Right renal pelvis (tissue), 4 donors: ENCODE measurements at regions not wholly inside any gene's neighbourhood (a gene's known extent, or its start where the extent isn't known, plus 50 kb on each side); places are given as distances from the start of the nearest gene placed in this dataset.
"Not testable (repeated sequence)": the region's sequence is repeated elsewhere in the genome, so short reads cannot be mapped to it uniquely, and the experiment has no call there.

Experiments
- DNase-seq, 4 donors: peaks; one replicate each; pipeline ENCODE4 v3.0.0-alpha.2; 2013; ENCODE audit warnings: low read depth in 4 of 4, low spot score in 3 of 4, missing footprints in 1 of 4

DNA sequence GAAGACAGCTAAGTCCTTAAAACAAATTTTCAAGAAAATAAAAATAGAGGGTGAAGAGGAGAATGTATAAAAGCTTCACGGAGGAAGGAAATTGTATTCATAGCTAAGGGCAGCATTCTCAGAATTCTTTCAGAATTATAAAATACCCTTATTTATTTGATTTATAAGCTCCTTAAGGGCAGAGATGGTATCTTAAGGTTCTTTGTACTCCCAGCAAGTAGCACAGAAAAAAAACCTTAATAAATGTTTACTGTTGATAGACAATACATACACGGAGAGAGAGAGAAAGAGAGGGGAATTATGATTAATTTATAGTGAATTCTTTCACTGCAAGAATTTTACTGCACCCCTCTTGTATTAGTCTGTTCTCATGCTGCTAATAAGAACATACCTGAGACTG, 375.6 kb upstream of the CCDC54 start:
- DNase-seq = no peak

DNA sequence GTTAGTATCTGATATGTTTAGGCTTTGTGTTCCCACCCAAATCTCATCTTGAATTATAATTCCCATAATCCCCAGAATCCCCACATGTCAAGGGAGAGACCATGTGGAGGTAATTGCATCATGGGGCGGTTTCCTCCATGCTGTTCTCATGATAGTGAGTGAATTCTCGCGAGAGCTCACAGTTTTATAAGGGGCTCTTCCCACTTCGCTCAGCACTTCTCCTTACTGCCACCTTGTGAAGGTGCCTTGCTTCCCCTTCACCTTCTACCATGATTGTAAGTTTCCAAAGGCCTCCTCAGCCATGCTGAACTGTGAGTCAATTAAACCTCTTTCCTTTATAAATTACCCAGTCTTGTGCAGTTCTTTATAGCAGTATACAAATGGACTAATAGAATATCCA, 371.9 kb upstream of the CCDC54 start:
- not testable (repeated sequence) for DNase-seq

DNA sequence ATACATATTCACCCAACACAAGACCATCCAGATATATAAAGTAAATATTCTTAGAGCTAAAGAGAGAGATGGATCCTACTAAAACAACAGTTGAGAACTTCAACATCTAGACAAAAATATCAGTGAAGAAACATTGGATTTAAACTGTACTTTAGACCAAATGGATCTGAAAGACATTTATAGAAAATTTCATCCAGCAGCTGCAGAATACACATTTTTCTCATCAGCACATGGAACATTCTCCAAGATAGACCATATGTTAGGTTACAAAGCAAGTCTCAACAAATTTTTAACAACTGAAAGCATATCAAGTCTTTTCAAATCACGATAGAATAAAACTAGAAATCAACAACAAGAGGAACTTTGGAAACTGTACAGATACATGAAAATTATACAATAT, 369.0 kb upstream of the CCDC54 start:
- DNase-seq = no peak

DNA sequence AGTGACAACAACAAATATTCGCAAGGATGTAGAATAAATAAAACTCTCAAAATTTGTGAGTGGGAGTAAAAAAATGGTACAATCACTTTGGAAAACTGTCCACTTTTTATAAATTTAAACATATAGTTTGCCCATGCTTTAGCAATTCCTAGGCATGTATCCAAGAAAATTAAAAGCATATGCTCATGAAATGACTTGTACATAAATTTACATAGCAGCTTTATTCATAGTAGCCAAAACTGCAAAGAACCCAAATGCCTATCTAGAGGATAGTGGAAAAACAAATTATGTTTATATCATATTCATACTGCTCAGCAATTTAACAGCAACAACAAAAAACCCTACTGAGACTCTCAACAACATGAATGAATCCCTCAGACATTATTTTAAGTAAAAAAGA, 363.6 kb upstream of the CCDC54 start:
- no peak for DNase-seq

DNA sequence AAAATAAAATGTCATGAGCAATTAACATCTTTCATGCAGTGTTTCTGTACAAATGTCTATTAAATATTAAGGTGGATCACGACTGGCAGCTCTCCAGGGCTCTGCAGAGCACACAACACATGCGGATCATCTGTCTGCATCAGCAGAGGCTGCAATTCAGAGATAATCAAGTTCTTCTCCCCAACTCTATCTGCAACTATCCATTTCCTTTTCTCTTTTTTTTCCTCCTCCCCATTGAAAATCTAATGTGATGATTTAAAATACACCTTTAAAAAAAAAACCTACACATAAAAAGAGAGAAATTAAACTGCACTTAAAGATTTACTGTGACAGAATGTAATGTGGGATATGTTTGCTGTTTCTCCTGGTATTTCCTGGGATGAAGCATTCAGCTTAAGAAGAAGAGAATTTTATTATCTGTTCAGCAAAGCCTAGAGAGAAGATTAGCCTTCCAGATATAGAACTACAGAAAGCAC, 352.6 kb upstream of the CCDC54 start:
- DNase-seq = no peak

DNA sequence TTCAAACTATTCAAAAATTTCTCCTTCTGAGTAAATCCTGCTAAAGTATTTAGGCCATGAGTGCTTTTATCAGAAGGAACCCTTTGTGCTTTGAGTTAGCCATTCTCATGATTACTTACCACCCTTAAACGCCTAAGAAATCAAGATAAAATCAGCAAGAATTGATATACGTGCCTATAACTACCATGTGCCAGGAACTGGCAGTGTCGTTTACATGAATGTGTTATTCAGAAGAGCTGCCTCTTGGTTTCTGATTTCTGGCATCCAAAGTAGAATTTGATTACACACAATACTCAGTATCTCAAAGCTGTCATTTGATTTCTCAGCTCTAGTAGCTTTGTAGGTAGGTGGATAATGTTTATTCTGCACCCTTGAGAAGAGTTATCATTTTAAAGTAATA, 351.3 kb upstream of the CCDC54 start:
- no peak for DNase-seq

DNA sequence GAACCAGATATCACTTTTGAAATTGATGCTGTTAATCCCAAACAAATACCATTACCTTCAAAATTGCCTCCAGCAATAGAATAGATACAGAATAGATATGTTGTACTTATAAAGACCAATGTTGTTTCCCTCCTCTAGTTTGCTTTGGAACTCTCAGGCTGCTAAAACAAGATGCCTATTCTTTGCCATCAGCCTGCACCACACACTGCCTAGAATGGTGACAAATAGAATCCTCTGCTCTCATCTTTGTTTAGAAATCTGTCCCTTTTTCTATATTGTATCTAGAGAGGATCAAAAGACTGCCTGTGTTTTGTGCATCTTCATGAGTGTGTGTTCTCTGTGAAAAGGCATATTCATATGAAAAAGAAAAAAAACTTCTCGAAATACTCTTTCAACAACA, 349.2 kb upstream of the CCDC54 start:
- DNase-seq = no peak

DNA sequence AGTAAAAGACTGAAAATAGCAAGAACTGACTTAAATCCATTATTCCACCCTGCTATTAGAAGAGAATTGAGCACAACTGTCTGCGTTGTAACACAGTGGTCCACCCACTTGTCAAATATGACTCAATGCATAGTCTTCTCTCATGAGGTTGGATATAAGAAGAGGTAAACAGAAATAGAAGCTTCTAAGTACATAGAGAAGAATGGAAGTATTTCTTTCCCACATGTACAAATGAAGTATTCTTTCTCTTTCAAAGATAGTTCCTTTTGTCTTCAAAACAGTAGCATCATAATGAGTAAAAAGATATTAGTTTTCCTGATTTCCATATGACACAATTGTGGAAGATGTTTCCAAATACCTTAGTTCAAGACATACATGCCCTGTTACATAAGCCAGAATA, 348.6 kb upstream of the CCDC54 start:
- no peak for DNase-seq

DNA sequence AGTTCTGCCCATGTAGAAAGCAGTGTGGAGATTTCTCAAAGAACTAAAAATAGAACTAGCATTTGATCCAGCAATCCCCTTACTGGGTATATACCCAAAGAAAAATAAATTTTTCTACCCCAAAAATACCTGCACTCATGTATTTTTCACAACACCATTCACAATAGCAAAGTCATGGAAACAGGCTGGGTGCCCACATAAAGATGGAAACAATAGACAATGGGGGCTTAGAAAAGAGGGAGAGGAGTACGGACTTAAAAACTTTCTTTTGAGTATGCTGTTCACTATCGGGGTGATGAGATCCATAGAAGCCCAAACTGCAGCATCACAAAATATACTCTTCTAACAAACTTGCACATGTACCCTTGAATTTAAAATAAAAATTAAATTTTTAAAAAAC, 345.1 kb upstream of the CCDC54 start:
- no peak for DNase-seq

DNA sequence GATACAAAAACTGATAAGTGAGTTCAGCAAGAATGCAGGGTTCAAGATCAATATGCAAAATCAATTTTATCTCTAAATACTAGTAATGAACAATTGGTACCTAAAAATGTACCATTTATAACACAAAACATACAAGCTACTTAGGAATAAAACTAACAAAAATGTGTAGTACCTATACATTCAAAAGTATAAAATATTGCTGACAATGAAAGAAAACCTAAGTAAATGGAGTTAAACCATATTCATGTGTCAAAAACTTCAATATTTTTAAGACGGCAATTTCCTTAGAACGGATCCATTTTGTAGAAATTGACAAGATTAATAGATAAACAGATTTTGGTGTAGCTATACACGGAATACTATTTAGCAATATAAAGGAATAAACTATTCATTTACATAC, 343.1 kb upstream of the CCDC54 start:
- DNase-seq = no peak

DNA sequence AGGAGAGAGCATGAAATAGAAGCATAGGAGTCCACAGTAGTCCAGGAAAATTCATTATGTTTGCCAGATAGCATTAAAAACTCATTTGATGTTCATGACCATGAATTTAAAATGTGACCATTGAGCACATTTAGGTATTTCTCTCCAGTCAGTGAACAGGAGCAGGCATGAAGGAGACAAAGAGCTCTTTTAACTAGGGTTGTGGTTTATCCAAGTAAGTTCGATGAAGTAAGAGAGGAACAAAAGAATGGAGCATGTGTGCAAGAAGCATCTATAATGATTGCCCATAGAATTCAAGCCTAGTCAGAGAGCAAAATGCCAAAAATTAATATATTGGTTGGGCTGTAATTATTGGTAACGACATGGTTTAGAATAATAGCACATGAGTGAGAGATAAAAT, 342.1 kb upstream of the CCDC54 start:
- no peak for DNase-seq

DNA sequence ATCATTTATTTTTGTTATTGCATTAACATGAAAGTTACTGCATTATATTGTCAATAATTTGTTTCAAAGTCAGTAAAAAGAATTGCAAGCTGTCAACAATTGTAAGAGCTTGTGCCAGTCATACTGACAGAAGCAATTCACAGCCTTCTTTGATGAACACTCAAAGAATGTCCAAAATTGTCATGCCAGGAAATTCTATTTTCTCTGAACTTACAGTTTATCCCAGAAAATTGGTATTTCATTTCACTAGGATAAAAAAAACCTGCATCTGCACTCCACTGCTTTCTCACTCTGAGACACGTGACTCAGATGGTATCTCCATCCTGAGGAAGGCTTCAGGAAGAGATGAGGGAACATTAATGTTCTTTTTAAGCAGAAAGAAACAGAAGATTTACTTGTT, 332.6 kb upstream of the CCDC54 start:
- no peak for DNase-seq

DNA sequence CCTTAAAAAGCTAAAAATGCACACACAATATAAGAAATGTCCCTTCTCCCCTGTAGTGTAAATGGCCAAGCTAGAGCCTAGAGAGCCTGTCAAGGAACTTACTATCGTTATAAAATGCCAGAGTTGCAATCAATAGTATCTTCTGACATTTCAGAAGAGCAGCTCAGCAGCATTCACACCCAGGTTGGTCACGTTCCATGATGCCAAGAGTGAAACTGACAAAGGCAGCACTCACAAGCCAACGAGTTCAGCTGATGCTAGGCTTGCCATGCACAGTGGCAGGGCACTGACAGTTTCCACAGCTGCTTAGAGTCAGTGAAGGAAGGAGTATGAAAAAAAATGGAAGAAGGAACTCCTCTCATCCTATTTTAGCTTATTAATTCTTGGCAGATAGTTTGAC, 331.4 kb upstream of the CCDC54 start:
- no peak for DNase-seq

DNA sequence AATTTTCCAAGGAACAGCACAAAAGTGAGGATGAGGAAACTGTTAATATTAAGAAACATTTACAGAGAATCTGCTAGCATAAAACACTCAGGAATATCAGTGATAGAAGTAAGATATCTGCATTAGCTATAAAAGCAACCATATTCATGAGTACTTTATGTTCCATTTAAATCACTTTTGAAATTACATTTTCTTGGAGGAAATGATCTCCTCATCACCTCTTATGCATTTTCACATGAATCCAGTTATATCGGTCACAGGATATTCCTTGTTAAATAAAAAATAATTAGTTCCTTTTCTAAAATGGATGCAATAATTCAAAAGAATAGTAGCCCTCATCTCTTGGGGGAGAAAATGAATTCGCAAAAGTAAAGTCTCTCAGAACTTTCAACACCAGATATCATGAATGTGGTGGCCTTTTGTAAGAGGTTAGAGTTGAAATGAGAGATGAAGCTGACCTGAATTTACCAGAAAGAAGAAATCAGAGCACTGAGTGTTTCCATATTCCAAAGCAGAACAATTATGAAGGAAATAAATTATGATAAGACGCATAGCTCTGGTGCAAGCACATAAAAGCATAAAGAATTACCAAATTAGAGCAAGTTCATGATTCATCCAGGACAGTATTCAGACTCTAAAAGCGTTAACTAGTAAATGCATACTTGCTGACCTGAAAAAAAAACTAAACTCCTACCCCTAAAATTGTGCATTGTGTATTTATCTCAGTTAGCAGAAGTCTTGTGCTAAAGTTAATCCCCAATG, 321.9 kb upstream of the CCDC54 start:
- DNase-seq = no peak

DNA sequence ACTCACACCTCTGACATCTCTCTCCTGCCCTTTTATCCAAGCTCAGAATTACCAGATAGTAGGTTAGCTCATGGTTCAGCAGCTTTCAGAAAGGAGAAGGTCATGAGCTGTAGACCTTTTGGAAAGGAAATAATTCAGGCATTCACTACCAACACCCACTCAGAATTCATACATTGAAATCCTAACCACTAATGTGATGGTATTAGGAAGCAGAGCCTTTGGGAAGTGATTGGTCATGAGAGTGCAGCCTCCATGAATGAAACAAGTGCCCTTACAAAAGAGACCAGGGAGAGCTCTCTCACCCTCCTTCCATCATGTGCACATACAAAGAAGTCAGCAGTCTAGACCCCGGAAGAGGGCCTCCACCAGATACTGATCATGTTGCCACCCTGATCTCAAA, 315.8 kb upstream of the CCDC54 start:
- no peak for DNase-seq

DNA sequence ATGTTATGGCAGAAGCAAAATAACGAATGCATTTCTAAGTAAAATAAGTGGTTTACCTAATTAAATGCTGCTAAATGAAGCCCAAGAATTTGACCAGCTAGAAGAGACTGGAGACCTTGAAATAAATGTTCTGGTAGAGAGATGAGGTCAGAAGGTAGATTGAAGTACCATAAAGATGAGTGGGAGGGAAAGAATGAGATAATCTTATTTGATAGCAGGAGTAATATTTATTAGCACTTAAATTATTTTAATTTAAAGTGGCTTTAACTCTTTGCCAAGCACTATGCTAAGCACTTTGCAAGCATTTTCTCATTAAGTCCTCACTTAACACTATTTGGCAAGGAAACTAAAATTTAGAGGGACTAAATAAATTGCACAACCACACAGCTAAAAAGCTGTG, 314.9 kb upstream of the CCDC54 start:
- no peak for DNase-seq

DNA sequence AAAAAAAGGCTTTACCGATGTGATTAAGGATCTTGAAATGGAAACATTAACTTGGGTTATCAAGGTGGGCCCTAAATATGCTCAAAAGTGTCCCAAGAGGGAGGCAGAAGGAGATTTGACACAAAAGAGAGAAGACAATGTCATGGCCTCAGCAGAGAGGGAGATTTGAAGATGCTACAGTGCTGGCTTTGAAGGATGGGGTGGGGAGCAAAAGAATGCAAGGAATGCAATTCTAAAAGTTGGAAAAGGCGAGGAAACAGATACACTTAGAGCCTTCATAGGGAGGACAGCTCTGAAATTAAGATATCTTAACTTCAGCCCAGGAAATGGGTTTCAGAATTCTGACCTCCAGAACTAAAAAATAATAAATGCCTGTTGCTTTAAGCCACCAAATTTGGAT, 314.5 kb upstream of the CCDC54 start:
- DNase-seq = no peak

DNA sequence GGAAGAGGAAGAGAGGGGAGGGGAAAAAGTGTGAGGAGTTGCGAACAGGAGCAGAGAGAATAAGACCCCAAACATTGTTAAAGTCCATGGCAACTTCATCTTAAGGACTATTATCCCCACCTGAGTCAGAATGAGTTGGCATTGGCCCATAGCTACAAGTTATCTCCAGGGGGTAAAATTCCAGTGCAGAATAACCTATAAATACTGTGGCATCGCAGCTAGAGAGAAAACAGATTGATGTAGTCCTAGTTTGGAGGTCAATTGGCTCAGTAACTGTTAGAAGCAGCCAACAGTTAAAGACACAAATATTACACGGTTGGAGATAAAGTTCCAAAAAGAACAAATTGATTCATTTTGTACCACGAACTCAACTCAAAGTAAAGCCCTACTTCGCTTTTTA, 313.9 kb upstream of the CCDC54 start:
- no peak for DNase-seq

DNA sequence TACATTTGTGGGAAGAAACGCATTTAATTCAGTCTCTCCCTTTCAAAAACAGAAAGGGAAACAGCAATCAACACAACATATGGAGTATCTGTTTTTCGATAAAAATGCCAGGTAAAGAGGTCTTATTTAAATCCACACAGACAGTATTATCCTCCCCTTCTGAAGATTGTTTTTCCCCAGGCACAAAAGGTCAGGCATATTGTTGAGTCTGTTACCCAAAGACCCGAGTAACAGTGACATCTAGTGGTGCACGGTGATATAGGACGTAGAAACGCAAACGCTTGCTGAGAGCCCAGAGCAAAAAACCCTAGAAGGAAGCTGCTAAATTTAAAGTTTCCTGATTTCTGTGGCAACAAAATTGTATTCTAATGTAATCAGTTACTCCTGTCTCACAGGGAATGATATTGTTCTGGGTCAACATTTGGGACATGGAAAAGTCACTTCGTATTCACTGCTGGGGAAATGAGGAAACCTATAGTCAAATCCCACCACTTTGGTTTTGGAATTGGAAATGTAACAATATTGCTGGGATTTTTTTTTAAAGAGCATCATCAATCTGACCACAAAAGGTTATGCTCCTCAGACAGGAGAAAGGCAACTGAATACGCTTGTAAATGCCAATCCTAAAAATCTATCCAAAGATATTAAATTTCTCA, 312.7 kb upstream of the CCDC54 start:
- peak; percentile 65 to 82 (median 77) for DNase-seq

DNA sequence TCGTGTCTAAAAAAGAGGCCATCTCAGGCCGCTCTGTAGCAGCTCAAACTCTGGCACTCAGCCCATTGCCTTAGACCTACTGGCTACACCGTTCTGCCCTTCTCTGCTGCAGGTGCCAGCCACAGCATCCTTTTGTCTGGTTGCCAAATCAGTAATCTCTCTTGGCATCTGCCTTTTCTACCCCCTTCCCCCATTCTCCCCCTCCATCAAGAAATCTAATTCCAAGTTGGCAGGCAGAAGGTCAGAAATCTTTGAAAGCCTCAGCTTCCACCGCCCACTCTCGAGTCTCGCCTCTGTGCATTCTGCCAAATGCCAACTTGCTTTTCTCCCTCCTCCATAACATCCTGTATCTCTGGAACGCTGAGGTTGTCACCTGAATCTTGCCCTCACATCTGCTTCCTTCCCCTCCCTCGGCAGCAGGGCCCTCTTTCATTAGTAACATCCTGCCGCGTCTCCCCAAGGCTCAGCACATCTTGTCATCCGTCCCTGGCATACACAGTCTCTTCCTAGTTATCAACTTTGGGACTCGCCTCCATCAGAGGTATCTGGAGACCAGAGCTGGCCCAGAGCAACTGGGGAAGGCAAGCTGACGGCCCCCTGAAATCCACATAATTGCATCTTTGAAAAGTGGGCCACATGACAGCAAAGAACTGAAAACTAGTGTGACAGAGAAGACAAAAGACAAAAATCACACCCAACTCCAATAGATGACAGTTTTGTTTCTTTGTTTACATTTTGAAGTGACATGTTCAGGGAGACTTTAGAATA, 312.0 kb upstream of the CCDC54 start:
- no peak for DNase-seq

DNA sequence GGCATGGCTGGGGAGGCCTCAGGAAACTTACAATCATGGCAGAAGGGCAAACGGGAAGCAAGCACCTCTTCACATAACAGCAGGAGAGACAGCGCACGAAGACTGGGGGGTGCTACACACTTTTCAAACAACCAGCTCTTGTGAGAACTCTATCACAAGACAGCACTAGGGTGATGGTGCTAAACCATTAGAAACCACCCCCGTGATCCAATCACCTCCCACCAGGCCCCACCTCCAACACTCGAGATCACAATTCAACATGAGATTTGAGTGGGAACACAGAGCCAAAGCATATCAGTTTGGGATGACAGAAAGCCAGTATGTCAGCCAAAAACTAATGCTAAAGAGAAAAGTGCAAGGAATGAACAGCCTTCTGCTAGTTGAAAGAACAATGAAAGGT, 309.8 kb upstream of the CCDC54 start:
- DNase-seq = no peak

DNA sequence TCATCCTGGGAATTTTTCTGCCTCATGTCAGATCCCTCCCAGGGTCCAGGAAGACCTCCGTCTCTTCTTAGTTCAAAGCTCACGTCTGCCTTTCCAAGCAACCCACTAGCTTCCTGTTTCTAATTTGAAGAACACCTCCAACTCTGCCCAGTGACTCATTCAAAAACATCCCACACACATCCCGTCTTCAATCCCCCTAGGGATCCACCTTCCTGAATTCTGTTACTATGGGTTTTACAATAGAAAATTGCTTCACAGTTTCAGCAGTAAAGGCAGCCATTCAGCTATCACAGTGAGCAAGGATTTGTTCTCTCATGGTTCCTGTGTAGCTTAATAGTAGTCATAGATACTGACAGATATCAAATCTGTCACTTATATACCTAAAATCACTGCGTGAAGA, 308.3 kb upstream of the CCDC54 start:
- DNase-seq = no peak
